Hematopoietic multipotent progenitor cell treated with erythropoietin and hydrocortisone succinate and interleukin-3 and kit ligand, for 4 days (in vitro differentiated cells): ENCODE measurements at regions not wholly inside any gene's neighbourhood (a gene's known extent, or its start where the extent isn't known, plus 50 kb on each side); places are given as distances from the start of the nearest gene placed in this dataset.

Source experiments
- DNase-seq: peaks from one replicate; pipeline ENCODE4 v3.0.0-alpha.2; 2015

DNA sequence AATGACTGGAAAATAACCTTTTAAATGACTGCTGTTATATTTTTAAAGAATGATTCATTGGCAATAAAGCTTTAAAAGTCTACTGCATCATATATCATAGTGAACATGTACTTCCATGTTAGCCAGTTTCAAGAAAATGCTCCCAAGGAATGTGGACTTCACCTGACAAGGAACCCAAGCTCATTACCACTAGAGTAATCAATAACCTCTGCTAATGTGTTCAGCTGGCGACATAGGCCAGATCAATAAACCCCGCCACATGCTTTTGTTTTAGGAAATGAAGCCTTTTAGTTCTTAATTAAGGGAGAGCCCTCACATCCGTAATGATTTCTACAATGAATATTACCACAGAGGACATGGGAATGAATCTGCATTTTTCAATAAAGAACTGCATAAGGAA, 1219.9 kb upstream of the CNTN5 start:
- no peak for DNase-seq

DNA sequence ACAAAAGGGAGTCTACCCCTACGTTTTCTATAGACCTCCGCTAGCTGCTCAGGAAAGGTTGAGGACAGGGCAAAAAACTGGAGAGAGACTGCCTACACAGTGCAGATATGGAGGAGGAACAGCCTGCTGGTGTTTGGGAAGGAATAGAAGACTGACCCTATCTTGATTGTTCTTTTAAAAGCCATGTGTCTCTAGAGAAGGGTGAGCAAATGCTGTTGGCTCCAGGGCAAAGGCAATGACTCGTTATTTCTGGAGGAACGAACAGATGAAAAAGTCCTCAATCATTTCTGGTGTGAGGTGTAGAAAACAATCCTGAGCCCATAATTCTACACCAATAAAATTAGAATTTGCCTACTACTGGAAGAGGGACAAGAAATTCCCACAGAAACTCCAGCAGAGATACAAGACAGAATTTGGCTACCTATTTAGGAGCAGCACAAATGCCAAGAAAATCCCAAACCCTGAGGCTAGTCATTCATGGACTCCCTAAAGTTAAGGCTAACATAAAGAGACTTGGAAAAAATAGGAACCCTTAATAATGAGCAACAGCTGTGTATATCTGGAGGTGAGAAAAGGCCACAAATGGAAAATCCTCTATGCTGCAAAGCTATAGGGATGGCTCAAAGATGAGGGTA, 1206.3 kb upstream of the CNTN5 start:
- DNase-seq, result no peak

DNA sequence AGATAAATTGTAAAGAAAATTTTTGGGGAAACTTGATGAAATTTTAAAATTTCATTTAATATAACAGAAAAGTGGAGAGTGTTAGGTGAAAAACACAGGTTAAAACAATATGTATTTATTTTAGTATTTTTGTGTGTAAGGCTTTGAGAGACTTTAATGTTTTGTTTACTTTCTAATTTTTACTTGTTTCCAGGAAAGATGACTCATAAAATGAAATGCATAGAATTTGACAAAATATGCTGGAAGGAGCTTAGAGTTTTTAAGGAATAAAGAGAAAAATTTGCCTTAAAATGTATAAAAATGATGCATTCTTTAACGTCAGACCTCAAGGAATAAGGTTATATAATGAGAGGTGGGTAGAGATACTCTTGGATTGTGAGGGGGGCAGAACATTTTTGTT, 1205.1 kb upstream of the CNTN5 start:
- DNase-seq, result no peak

DNA sequence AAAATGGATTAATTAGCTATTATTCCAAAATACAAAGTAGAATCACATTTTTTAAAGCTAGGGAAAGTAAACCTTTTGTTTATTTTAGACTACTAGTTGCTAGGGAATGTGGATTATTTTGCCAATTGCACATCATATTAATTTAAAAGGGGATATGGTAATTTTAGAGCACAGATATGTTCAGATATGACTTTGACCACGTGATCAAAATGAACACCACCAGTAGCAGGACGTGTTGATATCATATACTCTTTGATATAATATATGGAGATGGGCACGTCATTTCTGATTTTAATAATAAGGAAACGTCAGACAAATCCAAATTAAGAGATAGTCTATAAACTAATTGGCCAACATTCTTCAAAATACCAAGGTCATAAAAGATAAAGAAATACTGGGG, 1188.3 kb upstream of the CNTN5 start:
- no peak for DNase-seq

DNA sequence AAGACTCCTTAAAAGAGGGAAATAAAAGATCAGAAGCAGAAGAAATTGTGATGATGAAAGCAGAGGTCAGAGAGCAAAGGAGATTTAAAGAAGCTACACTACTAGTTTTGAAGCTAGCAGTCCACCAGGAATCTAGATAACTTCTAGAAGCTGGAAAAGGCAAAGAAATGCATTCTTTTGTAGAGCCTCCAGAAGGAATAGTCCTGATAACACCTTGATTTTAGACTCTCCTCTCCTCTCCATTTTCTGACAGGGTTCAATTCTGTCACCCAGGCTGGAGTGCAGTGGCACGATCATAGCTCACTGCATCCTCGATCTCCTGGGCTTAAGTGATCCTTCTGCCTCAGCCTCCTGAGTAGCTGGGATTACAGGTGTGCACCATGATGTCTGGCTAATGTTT, 1187.3 kb upstream of the CNTN5 start:
- DNase-seq, result no peak

DNA sequence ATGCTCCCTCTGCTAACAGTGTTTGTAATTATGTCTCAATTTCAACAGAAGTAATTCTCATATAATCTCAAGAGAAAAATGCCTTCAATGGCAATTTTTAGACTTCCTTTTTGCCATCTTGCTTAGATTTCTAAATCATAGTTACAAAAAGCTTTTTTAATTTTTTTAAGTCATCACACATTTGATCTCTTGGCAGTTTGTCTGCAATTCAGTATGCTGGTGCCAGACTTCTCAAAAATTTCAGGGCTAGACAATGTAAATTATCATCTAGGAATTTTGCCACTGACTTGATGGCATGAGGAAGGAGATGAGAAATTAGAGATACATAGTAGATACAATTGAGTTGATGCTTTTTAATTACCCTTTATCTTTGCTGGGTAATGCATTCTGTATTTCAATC, 1176.7 kb upstream of the CNTN5 start:
- DNase-seq, result no peak

DNA sequence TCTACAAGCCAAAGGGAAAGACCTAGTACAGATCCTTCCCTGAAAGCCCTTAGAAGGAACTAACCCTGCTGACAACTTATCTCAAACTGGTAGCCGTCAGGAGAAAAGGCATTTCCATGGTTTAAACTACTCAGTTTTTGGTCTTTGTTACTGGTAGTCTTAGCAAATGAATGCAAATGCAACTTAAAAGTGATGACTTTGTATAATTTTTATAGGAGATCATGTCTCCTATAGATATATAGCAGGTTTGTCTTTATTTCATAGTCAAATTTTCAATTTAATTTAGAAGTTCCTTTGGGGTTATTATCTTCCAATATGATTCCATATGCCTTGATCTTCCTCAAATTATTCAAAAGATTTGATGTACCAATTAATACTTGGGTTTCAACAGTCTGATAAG, 1173.0 kb upstream of the CNTN5 start:
- DNase-seq, result no peak

DNA sequence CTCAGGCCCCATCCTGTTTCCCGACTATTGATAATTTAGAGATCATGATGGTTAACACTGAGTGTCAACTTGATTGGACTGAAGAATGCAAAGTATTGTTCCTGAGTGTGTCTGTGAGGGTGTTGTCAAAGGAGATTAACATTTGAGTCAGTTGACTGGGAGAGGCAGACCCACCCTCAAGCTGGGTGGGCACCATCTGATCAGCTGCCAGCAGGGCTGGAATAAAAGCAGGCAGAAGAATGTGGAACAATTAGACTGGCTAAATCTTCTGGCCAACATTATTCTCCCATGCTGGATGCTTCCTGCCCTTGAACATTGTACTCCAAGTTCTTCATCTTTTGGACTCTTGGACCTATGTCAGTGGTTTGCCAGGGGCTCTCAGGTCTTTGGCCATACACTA, 1170.0 kb upstream of the CNTN5 start:
- no peak for DNase-seq

DNA sequence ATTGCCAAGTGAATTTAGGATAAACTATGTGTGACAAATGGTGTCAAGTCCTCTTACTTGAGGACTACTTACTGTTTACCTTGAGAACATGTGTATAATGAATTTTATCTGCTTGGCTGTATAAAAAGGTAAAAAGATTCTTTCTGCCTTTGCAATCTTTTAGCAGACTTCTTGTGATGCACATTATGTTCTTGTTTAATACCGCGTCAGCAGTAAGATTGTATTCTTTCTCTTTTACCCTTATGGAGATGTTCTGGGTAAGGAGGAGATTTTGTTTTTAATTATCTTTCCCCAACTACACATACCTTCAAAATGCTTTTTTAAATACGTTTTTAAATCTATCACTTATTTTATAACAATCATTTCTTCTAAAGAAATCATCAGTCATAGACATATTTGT, 1166.4 kb upstream of the CNTN5 start:
- no peak for DNase-seq

DNA sequence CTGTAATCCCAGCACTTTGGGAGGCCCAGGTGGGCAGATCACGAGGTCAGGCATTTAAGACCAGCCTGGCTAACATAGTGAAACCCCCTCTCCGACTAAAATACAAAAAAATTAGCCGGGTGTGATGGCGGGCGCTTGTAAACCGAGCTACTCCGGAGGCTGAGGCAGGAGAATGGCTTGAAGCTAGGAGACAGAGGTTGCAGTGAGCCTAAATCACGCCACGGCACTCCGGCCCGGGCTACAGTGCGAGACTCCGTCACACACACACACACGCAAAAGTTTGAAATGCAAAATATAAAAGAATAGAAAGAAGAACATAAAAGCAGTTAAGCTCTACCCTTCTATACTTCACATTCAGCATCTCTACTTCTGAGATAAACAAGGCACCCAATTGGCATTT, 1165.9 kb upstream of the CNTN5 start:
- DNase-seq, result no peak

DNA sequence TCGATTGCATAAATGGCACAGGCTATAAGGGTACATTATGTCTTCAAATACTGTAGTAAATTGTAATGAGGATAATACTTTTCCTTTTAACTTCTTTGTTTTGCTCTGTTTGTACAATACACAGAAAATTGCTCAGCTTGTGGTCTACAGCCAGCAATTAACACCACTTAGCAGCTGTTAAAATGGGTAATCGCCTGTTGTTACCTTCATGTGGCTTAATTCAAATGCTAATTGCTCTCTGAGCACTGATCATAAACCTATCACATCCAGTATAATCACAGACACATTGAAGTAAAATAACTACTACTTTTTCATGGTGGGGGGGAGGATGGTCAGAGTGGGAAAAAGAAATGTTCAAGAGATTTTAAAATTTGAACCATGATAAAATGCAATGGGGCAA, 1164.1 kb upstream of the CNTN5 start:
- no peak for DNase-seq

DNA sequence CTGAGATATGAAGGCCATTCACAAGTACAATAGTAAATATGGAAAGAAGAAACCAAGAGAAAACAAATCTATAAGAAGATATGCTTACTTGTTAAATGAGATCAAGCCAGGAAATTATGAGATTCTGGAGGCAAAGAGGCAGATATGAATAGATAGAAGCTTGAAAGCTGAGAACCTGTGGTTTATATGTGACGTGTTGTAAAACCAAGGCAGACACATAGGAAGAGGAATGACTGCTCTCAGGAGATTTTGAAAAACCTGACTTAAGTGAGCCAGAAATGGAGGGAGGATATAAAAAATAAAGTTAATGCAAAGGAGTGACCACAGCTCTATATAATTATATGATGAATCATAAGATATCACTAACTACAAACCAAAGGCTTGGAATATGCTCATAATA, 1160.5 kb upstream of the CNTN5 start:
- no peak for DNase-seq

DNA sequence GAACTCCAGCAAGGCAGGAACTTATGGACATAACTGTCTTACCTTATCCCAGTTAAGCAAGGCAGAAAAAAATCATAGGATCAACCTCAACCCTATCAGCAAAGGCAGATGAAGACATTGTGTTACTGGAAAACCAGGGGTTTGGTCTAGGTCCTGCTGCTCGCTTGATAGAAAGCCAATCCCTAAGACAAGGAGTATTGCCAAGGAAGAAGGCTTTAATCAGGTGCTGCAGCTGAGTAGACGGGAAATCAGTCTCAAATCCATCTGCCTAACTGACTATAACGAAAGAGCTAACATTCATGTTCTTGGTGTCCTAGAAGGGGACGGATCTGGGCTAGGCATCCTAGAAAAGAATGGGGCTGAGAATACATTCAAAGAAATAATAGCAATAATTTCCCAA, 1158.7 kb upstream of the CNTN5 start:
- DNase-seq, result no peak

DNA sequence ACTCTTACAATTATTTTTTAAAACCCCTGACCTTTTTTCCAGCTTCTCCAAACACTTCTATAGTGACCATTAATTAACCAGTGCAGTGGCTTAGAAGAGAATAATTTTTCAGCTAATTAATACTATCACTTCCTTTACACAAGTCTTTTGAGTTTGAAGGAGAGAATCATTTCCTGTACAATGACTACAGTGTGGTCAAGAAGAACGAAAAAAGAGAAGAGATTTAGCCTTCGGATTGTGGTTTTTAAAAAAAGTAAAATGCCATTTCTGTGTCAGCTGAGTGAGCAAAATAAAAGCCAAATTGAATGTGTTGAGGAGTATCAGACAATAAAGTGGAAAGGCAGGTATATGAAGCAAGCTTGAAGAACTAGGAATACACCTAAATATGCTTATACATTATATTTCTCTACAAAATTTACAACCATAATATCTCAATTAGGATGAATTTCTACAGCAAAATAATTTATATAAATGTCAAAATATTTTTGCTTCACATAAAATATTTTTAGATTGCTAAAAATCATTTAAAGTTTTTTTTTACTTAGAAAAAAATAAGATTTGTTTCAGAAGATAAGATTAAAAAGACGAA, 1155.2 kb upstream of the CNTN5 start:
- peak; percentile 0 for DNase-seq

DNA sequence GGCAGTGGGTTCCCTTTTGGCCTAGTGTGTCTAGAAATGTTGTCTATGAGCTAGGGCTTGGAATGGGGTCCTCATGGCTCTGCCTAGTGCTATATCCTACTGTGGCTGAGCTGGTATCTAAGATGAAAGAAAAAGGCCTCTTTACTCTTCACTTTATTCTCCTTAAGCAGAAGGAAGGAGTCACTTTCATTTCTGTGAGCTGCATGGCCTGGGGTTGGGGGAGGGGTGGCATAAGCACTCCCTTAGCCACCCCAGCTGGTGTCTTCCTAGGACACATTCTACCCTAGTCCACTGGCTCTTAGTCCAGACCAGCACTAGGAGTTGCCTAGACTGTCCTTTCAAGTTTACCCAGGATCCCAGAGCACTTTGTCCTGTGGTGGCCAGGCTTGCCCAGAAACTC, 1148.9 kb upstream of the CNTN5 start:
- no peak for DNase-seq

DNA sequence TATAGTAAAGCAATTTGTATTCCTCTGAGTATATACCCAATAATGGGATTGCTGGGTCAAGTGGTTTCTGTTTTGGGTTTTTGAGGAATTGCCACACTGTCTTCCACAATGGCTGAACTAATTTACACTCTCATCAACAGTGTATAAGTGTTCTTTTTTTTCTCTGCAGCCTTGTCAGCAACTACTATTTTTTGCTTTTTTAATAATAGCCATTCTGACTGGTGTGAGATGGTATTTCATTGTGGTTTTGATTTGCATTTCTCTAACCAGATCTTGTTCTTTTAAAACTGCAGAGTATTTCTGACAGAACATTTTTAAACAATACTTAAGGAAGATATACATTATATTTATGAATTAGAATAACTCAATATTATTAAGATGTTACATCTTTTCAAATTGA, 1140.5 kb upstream of the CNTN5 start:
- no peak for DNase-seq

DNA sequence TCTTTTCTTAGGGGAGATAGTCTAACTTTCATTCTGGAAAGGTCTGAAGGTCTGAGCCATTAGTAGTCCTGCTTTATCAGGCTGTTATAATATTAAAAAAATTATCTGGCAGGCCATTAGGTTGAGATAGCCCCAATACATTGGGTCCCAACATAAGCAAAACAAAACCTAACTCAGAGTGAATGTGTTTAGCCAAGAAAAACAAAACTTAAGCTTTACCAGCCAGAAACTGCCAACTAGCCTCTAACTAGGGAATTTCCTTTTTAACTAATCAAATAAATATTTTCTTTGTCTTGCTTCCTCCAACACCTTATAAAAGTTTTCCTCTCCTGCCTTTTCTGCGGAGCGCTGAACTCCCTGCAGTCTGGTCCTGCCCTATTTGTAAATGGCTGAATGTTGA, 1137.7 kb upstream of the CNTN5 start:
- DNase-seq, result no peak

DNA sequence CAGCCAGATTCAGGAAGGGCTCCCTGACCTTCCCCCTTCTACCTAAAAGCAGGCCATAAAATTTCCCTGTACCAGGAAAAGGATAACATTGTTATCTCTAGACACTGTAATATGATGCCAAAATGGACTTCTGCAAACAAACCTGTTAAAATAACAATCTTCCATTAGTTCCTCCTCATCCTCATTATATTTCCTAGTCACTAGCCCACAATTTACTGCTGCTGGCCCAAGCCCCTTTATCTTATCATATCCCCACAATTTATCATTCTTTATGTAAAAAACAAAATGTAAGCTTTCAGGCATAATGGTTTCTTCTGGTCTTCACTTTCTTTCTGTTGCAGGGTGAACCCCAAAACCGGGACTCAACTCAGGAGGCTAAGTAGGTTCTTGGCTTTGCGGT, 1132.1 kb upstream of the CNTN5 start:
- DNase-seq, result no peak

DNA sequence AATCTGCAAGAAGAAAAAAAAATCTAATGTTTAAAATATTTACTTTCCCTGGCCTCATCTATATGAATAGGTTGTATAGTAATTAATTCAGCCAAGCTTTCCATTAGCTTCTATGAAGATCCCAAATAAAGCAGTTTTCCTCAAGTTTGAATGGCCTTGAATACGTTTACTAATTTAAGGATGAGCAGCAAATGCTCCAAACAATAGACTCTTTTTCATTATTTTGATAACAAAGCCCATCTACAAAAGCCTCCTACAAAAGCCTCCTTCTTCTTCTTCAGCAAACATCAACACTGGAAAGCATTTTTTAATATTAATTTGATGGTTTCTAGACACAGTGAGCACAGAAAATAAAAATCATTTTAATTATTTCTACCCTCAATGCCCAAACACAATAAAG, 1130.3 kb upstream of the CNTN5 start:
- DNase-seq, result no peak

DNA sequence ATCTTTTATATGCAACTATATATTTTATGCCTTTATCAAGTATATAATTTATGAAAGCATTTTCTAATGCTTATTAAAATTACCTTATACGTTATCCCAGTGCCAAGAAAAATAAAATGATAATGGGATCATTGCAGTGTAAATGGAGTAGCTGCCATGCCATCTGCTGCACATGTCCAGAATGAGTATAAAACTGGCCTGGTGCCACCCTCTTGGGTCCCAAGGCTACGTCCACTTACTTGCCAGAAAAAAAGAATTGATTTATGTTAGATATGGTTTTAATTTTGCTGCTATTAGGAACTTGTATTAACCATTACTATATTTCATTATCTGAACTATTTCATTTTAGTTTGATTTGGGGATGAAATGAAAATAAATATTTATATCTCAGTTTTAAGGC, 1127.1 kb upstream of the CNTN5 start:
- DNase-seq, result no peak

DNA sequence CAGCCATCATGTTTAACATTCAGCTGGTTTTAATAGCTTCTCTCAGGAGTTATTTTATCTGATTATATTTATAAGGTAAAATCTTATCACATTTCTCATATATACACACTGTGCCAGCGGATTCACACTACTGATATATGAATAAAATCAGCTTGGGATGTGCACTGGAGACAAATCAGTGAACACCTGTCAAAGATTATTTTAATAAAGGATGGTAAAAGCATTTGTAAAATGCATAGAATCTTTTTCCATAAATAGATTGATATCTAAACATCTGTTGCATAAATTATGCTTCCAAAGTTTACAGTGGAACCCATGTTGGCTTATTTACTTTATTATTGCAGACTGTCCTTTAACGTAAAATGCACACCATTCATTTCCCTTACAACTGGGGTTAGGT, 1125.8 kb upstream of the CNTN5 start:
- DNase-seq, result no peak

DNA sequence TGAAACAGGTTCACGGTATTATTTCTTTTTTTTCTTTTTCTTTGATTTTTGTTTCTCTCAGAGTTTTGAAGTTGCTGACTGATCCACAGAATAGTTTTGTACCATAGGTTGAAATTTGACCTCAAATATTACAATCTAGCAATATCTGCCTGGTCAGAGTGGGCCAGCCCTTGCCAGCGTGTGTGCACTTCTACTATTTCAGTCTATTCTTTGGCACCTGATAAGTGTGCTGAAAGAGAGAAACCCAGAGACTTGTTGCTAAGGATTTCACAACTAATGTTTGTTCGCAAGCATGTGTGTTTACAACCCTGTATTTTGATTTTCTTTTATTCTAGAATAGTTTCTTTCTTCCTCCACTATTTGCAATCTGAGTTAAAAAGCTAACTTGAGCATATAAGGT, 1125.2 kb upstream of the CNTN5 start:
- DNase-seq, result no peak

DNA sequence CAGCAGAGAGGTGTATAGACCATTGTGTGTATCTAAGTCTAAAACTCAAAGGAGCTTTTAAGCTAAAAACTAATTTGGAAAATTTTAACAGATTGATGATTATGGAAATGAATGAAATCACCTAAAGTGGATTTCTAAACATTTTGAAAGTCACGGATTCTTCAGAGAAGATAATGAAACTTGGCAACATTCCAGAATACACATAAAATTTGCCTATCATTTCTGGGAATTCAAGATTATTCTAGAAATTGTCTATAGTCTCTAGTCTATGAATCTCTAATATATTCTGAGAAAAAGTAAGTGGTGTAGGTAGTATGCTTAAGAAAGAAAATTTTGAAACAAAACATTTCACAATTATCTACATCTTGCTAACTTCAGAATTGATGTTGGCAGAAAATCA, 1117.9 kb upstream of the CNTN5 start:
- DNase-seq, result no peak

DNA sequence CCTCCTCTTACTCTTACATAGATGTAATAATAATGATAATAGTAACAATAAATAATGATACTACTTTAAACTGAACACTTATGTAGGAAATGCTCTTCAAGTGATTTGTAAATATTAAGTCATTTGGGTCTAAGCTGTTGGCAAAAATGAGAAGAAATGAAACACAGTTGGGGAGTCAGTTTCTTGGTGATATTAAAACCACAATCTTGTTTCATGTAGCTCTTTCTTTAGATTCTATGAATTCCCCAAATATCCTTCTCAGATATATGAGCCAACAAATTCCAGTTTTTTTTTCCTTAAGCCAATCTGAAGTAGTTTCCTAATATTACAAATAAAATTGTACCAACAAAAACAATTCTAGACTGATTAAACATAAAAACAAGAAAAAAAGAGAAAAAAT, 1115.6 kb upstream of the CNTN5 start:
- no peak for DNase-seq

DNA sequence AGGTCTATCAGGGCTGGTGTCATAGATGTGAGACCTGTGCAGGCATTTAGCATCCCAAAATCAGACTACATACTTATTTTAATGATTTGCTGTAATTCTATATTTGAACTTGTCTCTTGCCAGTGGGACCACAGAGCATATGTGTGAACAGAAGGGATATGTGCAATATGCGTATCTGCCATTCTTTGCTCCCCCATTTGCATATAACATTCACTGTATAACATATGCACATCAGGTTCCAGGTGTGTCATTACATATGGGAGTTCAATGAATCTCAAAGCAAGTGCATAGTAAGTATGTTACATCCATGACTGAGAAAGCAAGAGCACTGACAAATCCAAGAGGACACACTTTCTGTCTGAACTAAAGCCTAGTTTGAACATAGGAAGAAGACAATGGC, 1115.1 kb upstream of the CNTN5 start:
- no peak for DNase-seq

DNA sequence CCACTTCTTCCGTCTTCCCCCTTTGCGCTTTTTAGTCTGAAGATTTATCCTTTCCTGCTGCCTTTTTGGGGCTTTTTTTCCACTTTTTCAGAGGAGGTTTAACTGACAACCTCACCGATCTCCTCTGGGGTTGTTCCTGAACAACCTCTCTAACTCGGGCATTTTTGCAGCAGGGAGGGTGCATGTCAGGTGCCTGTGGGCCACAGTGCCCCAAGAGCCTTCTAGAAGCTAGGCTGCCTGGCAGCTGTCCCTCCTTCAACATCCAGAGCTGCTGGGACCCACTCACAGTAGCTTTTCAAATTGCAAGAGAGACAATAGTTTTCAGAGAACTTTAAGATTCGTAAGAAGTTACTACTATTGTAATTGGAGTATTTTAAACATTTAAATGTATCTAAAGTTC, 1112.4 kb upstream of the CNTN5 start:
- DNase-seq, result no peak
